ENCODE measurements at regions not wholly inside any gene's neighbourhood (a gene's known extent, or its start where the extent isn't known, plus 50 kb on each side); places are given as distances from the start of the nearest gene placed in this dataset.

- no peak for DNase-seq
- no peaks in the 10 kb centered on the region for H3K27me3 ChIP-seq (ENCODE audit: control insufficient read depth, insufficient read depth, low read length)
- H3K4me3 ChIP-seq (ENCODE audit: insufficient read depth, low read depth, low read length): no peak overlapping the region
- H3K36me3 ChIP-seq (replicated peaks; ENCODE audit: control insufficient read depth, insufficient read depth, low read length): no peaks in the 10 kb centered on the region
Measured at GRCh38 chr9:16099732-16100536, 547.1 kb downstream of the CCDC171 start.

GRCh38 chr9:16100537-16101091 lies 547.8 kb downstream of the CCDC171 start:
- Histone ChIP-seq H3K4me3 (ENCODE audit: insufficient read depth, low read depth, low read length) (no peak overlapping the region), H3K27me3 (ENCODE audit: control insufficient read depth, insufficient read depth, low read length) (no peaks in the 10 kb centered on the region), H3K36me3 (replicated peaks; ENCODE audit: control insufficient read depth, insufficient read depth, low read length) (no peaks in the 10 kb centered on the region)
- DNase-seq: peak; percentile 62

- no peak for DNase-seq
- Histone ChIP-seq H3K27me3 (ENCODE audit: control insufficient read depth, insufficient read depth, low read length) (no peaks in the 10 kb centered on the region), H3K4me3 (ENCODE audit: insufficient read depth, low read depth, low read length) (no peak overlapping the region), H3K36me3 (replicated peaks; ENCODE audit: control insufficient read depth, insufficient read depth, low read length) (no peaks in the 10 kb centered on the region)
Measured at GRCh38 chr9:16102154-16102553, 549.3 kb downstream of the CCDC171 start.

GRCh38 chr9:16103620-16104397 lies 551.0 kb downstream of the CCDC171 start:
- Histone ChIP-seq H3K36me3 (replicated peaks; ENCODE audit: control insufficient read depth, insufficient read depth, low read length) (no peaks in the 10 kb centered on the region), H3K27me3 (ENCODE audit: control insufficient read depth, insufficient read depth, low read length) (no peaks in the 10 kb centered on the region), H3K4me3 (ENCODE audit: insufficient read depth, low read depth, low read length) (no peak overlapping the region)
- no peak for DNase-seq

- no peak for DNase-seq
Measured at GRCh38 chr9:16105168-16106020, 552.6 kb downstream of the CCDC171 start.

GRCh38 chr9:16106021-16106571 lies 553.3 kb downstream of the CCDC171 start:
- Histone ChIP-seq H3K4me3 (ENCODE audit: insufficient read depth, low read depth, low read length) (no peak overlapping the region), H3K36me3 (replicated peaks; ENCODE audit: control insufficient read depth, insufficient read depth, low read length) (no peaks in the 10 kb centered on the region), H3K27me3 (ENCODE audit: control insufficient read depth, insufficient read depth, low read length) (no peaks in the 10 kb centered on the region)
- DNase-seq: no peak

More at GRCh38 chr9:16105168-16106020, 552.6 kb downstream of the CCDC171 start:
- Histone ChIP-seq H3K4me3 (ENCODE audit: insufficient read depth, low read depth, low read length) (no peak overlapping the region), H3K27me3 (ENCODE audit: control insufficient read depth, insufficient read depth, low read length) (no peaks in the 10 kb centered on the region), H3K36me3 (replicated peaks; ENCODE audit: control insufficient read depth, insufficient read depth, low read length) (no peaks in the 10 kb centered on the region)

- Histone ChIP-seq H3K27me3 (ENCODE audit: control insufficient read depth, insufficient read depth, low read length) (no peaks in the 10 kb centered on the region), H3K36me3 (replicated peaks; ENCODE audit: control insufficient read depth, insufficient read depth, low read length) (no peaks in the 10 kb centered on the region), H3K4me3 (ENCODE audit: insufficient read depth, low read depth, low read length) (no peak overlapping the region)
- DNase-seq: no peak
Measured at GRCh38 chr9:16112116-16112515, 559.3 kb downstream of the CCDC171 start.

- no peaks in the 10 kb centered on the region for H3K36me3 ChIP-seq (replicated peaks; ENCODE audit: control insufficient read depth, insufficient read depth, low read length)
- no peaks in the 10 kb centered on the region for H3K27me3 ChIP-seq (ENCODE audit: control insufficient read depth, insufficient read depth, low read length)
- DNase-seq: no peak
- no peak overlapping the region for H3K4me3 ChIP-seq (ENCODE audit: insufficient read depth, low read depth, low read length)
Measured at GRCh38 chr9:16115994-16116393, 563.2 kb downstream of the CCDC171 start.

GRCh38 chr9:16118043-16118442 lies 565.2 kb downstream of the CCDC171 start:
- no peak for DNase-seq
- Histone ChIP-seq H3K36me3 (replicated peaks; ENCODE audit: control insufficient read depth, insufficient read depth, low read length) (no peaks in the 10 kb centered on the region), H3K4me3 (ENCODE audit: insufficient read depth, low read depth, low read length) (no peak overlapping the region), H3K27me3 (ENCODE audit: control insufficient read depth, insufficient read depth, low read length) (no peaks in the 10 kb centered on the region)

- Histone ChIP-seq H3K36me3 (replicated peaks; ENCODE audit: control insufficient read depth, insufficient read depth, low read length) (no peaks in the 10 kb centered on the region), H3K4me3 (ENCODE audit: insufficient read depth, low read depth, low read length) (no peak overlapping the region), H3K27me3 (ENCODE audit: control insufficient read depth, insufficient read depth, low read length) (no peaks in the 10 kb centered on the region)
- DNase-seq: no peak
Measured at GRCh38 chr9:16119261-16120230, 566.7 kb downstream of the CCDC171 start.

- no peak for DNase-seq
- no peaks in the 10 kb centered on the region for H3K27me3 ChIP-seq (ENCODE audit: control insufficient read depth, insufficient read depth, low read length)
- no peak overlapping the region for H3K4me3 ChIP-seq (ENCODE audit: insufficient read depth, low read depth, low read length)
- no peaks in the 10 kb centered on the region for H3K36me3 ChIP-seq (replicated peaks; ENCODE audit: control insufficient read depth, insufficient read depth, low read length)
Measured at GRCh38 chr9:16120231-16120641, 567.4 kb downstream of the CCDC171 start.

GRCh38 chr9:16120727-16121126 lies 567.9 kb downstream of the CCDC171 start:
- Histone ChIP-seq H3K4me3 (ENCODE audit: insufficient read depth, low read depth, low read length) (no peak overlapping the region), H3K27me3 (ENCODE audit: control insufficient read depth, insufficient read depth, low read length) (no peaks in the 10 kb centered on the region), H3K36me3 (replicated peaks; ENCODE audit: control insufficient read depth, insufficient read depth, low read length) (no peaks in the 10 kb centered on the region)
- no peak for DNase-seq

- H3K4me3 ChIP-seq (ENCODE audit: insufficient read depth, low read depth, low read length): no peak overlapping the region
- no peaks in the 10 kb centered on the region for H3K36me3 ChIP-seq (replicated peaks; ENCODE audit: control insufficient read depth, insufficient read depth, low read length)
- no peak for DNase-seq
- H3K27me3 ChIP-seq (ENCODE audit: control insufficient read depth, insufficient read depth, low read length): no peaks in the 10 kb centered on the region
Measured at GRCh38 chr9:16121168-16121567, 568.3 kb downstream of the CCDC171 start.
